CD4-positive, alpha-beta T cell treated with Interleukin-12 subunit alpha and Interleukin-12 subunit beta, for 1 hour (primary cell): ENCODE measurements at regions not wholly inside any gene's neighbourhood (a gene's known extent, or its start where the extent isn't known, plus 50 kb on each side); places are given as distances from the start of the nearest gene placed in this dataset.

Experiments
- DNase-seq: peaks from one replicate; pipeline ENCODE4 v3.0.0-alpha.2; 2020

DNA sequence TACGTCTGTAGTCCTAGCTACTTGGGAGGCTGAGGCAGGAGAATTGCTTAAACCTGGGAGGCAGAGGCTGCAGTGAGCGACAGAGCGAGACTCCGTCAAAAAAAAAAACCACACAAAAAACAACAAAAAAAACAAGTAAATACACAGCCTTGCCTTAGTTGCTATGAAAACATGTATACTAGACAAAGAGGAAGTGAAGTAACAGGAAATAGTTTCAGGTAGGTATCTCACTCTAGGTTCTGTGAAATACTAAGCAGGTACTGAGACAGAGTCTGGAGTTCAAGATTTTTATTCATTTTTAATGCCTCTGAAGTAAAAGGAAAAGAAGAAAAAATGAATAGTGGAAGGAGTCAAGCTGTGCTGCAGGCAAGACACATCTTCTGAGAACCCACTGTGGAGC lies 687.9 kb upstream of the RGMB start:
- no peak for DNase-seq

DNA sequence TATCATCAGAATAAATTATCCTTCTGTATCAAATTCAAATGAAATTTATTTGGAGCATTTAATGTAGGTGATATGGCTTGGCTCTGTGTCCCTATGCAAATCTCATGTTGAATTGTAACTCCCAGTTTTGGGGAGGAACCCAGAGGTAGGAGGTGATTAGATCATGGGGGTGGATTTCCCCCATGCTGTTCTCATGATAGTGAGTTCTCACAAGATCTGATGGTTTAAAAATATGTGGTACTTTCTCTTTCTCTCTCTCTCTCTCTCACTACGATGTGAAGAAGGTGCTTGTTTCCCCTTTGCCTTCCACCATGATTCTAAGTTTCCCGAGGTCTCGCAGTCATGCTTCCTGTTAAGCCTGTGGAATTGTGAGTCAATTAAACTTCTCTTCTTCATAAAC lies 678.4 kb upstream of the RGMB start:
- DNase-seq: no peak

DNA sequence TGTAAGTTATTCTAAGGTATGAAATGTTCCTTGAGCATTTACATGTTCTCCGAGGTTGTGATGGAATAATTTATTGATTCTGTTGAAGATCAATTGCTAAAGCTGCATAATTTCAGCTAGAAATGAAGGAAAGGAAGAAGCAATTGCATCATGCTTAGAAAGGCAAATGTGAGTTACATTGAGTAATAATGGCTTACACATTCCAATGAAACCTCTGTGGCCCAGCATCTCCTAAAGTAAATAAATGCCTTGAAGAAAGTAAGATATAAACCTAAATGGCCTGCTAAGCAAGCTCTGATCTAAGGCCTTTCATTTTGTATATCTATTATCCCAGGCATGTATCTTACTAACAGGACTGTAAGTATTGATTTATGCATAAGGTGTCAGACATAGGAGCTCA lies 677.3 kb upstream of the RGMB start:
- no peak for DNase-seq

DNA sequence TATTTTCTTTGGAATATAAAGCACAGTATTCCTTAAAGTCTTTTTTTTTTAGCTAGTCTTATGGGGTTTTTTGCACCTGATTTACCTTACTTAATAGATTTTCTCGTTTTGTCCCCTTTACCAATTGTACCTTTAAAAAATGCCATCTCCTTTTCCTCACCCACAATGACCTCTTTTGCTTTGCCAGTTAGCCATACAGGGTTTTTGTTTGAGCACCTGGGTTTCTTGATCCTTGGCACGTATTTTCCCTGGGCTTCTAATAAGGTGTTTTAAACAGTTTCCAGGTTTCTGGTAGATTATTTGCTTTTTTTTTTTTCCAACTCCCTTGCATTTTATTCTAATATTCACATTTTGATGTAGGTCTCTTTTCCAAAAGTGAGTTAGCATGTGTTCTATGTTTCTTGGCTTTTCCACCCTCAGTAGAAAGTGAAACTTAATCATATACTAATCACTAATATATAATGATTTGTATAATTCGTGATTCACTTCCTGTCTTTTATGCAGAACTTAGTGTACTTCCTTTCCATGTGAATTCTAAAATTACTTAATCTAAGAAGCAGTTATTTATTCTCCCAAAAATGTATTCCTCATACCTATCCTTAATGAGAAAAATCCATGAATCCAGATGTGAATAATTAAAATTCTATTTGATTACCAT lies 673.9 kb upstream of the RGMB start:
- DNase-seq: no peak

DNA sequence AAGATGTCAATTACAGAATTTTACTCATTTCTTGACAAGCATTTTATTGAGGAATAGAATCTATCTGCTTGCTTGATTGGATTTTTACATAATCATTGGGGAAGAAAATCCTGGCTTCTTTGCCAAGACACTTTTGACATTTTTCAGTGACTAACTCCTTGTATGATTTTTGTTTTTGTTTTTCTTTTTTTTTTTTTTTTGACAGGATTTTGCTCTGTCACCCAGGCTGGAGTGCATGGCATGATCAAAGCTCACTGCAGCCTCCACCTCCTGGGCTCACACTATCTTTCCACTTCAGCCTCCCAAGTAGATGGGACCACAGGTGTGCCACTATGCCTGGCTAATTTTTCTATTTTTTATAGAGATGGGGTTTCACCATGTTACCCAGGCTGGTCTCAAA lies 672.3 kb upstream of the RGMB start:
- no peak for DNase-seq

DNA sequence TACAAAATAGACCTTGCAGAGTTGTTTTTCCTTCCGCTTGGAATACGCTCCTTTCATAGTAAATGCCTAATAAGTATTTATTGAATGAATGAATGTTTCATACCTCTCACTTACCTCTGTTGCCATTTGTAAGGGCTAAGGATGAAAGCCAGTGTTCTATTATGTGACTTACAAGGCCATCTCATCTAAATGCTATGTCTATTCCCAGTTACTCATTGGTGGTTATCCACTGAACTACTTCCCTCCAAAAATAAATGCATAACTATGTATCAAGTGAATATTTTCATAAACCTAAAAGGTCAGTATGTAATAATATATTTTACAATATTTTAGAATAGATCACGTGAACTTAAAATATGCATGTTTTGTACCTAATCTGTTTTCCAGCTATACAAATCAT lies 670.5 kb upstream of the RGMB start:
- DNase-seq: no peak

DNA sequence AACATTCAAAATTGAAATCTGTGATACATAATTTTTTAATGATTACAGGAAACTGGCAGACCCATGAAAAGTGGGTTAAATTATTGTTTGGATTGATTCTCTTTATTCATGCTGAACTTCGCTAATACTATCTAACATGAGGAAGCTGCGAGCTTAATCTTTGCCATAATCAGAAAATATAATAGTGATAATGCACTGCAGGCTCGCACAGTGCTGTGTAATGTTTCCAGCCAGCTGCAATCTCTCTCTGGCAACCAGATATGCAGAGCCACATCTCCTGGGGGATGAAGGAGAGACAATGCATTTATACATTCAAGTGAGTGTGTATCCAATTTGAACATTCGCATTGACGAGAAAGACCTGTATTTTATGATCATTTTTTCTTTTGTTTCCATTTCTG lies 669.7 kb upstream of the RGMB start:
- DNase-seq: no peak

DNA sequence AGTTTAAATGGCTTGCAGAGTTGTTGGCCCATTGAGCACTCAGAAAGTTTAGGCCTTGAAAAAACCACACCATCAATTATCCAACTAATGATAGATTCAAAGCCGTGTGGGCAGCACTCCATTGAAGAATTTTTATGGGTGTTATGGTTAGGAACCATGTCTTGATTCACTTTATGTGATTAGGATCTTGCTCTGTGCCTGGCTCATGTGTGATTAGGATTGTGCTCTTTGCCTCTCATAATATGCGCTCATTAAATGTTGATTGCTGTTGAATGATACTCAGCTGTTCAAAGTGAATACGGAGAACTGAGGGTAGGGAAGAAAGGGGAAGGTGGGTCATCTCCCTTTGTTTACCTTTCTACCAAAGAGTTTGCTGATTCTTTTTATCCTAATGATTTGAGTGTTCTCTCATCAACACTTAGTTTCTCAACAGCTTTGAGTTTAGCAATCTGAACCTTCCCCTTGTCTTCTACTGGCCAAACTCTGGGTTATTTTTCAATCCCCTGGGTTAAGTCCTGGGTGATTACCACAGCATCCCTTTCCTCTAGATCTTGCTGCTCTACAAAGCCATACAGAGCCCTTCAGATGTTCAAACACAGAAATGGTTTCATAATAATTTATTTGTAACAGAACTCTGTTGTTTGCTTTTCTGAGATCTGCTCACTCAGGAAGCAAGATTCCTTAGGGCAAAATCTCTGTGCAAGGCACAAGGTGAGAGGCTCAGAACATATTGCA lies 668.8 kb upstream of the RGMB start:
- DNase-seq: no peak

DNA sequence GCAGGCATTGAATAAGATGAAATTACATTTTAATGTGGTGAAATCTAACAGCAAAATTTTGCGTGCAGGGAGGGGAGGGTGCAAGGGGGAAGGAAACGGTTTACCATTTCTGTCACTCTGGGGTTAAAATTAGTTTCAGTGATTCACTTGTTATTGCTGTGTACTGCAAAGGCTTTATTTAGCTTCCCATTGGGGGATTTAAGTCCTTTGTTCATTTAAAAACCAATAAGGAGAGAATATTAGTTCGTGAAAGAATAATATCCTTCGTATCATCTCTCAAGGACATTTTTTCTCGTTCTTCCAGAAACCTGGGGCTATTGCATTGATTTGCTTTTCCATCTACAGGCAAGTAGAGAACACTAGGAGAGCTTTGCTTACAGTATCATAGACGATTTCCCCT lies 667.8 kb upstream of the RGMB start:
- no peak for DNase-seq

DNA sequence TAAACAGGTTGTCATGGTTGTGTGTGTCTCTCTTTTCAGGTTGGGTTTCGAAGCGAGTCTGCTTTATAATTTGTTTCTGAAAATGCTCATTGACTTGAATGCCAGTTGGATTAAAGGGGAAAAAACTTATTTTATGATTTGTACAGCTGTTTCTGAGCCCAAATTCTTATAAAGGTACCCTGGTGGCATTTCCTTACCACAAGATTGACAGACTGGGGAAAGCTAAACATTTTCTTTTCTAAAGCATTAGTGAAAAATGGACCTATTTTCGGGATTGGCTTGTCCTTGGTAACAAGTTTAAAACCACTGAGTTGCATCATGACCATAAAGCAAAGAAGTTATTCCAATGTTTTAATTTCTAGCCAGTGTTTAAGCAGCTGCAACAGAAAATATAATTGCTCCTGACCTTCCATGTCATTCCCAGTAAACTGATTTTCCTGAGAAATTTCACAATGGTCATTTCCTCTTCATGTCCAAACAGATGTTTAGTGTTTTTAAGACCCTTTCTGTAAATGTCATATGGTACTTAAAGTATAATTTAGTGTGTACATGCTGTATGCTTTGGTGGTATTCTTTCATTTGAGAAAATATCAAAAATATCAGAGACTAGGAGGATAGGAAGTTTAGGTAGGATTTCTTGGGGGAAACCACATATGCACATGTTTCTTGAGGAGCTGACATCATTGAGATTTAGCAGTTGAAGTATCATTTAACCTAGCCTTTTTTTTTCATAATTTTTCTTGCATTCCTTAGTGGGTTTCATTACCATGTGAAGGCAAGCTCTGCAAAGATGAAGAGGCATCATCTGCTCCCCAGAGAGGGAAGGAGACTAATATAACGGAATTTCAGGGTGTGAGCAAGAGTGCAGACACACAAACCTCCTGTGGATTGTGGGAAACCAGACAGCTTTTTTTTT lies 667.1 kb upstream of the RGMB start:
- no peak for DNase-seq

DNA sequence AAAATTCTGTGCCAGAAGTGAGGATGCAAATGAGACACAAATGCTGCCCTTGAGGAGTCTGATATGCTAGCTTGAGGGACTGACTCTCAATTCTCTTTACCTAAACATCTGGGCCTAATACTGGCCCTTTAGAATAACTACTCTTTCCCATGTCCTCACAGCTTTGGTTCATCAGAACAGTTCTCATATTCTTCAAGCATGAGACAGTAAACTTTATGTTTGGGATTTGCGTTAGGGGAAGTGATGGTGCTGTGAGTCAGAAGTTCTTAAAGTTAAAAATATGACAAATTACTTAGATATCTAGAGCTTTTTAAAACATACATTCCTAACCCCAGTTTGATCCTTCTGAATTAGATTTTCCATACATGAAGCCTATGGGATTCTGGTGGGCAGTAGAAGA lies 665.0 kb upstream of the RGMB start:
- no peak for DNase-seq

DNA sequence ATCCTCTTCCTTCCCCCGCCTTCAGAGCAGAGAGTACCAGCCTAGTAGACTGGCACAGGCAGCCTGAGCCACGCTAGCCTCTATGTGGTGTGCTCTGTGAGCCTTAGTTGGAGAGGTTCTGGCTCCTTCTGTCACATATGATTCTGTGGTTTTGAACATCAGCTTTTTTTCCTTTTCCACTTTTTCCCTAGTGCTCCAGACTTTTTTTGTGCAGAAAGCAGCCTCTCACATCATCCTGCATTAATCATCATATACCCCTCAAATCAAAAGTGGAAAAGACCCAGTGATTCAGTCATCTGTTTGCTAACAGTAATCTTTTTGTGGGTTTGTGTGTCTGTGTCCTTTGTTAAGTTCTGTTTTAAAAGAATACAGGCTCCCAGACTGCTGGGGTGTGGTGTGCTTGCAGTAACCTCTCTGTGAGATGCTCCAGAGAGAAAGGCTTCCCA lies 663.9 kb upstream of the RGMB start:
- no peak for DNase-seq

DNA sequence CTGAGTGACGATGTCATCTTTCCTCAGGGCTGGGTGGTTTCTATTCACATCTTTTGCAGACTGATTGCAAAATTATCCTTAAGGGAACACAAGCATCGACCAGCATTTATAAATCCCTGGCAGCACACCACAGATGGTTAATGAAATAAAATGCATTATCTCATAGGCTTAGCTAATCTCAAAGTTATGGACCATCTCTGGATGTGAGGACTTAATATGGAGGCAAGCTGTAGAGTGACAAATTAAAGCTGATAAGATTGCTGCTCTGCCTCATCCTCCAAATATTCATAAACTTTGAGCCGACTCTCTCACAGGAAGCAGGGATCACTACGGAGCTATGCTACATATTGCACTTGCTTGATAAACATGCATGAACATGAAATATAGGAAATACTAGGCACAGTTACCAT lies 663.2 kb upstream of the RGMB start:
- DNase-seq: no peak

DNA sequence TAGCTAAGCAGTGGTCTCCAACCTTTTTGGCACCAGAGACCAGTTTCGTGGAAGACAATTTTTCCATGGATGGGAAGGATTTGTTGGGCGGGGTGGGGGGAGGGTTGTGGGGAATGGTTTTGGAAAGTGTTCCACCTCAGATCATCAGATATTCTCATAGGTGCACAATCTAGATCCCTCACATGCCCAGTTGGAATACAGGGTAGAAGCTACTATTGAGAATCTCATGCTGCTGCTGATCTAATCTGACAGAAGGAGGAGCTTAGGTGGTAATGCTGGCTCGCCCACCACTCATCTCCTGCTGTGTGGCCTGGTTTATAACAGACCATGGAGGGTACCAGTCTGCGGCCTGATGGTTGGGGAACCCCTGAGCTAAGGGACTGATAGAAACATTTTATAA lies 662.7 kb upstream of the RGMB start:
- DNase-seq: no peak

DNA sequence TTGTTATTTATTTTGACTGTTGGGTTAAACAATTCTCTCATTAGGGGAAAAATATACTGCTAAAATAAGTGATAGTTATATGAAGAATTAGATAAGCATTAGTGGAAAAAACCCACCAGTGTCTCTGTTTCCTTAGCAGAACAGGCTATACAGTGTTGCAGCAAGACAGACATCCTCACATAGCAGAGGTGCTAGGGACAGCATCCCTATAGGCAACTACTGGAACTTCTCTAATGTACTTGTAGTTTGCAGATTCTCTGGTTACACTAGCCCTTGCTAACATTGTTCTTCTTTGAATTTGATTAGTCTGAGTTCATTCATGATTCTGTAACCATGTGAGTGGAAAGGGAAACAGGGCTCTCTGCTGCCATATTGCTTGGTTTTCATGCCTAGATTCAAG lies 661.8 kb upstream of the RGMB start:
- no peak for DNase-seq

DNA sequence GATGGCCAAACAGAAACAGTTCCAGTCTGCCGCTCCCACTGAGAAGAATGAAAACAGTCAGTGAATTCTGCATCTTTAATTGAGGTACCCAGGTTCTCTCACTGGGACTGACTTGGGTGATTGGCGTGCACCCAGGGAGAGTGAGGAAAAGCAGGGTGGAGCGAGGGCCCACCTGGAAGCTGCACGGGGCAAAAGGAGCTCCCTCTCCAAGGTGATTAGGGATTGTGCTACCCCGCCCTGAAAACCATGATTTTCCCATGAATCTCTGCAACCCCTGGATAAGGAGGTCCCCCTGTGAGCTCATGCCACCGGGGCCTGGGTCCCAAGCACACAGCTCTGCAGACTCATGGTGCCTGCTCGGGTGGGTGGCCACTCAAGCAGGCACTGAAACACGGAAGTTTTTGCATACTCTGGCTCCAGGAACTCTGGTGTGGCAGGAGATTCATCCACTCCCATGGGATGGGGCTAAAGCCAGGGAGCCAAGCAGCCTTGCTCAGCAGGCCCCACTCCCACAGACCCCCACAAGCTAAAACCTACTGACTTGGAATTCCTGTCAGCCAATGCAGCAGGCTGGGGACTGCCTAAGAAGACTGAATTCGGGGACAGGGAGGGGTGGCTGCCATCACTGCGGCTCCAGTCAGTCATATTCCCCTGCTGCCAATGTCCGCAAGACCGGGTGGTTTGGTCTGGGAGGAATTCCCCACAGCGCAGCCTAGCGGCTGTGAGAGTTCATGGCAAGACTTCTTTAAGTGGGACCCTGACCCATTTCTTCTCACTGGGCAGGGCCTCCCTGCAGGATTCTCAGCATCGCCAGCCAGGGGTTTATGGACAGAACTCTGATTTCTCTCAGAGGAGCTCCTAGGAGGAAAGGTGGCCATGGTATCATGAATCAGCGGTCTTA lies 652.2 kb upstream of the RGMB start:
- DNase-seq: no peak

DNA sequence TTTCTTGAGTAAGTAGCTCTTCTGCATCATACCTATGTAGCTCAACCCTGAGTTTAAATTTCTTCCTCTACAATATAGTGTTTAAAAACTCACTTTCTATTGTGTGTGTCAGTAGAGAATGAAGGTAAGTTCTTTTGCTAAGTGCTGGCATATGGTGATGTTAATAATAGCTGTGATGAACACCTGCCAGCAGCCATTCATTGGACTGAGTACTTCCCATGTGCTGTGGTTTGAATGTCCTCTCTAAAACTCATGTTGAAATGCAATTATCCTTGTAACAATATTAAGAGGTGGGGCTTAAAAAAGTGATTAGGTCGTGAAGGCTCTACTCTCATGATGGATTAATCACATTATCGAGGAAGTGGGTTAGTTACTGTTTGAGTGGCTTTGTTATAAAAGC lies 645.2 kb upstream of the RGMB start:
- no peak for DNase-seq

DNA sequence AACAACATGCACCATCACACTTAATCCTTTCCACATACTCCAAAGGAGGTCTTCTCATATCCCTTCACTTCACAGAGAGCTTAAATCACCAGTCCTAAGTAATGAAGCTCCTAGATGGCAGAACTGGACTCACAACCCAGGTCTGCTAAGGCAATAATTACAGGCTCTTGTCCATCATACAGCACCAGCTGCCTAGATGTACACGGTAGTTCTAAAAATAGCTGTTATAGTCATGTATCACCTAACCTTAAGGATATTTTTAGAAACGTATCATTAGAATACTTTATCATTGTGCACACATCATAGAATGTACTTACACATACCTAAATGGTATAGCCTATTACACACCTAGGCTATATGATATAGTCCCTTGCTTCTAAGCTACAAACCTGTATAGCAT lies 644.6 kb upstream of the RGMB start:
- DNase-seq: no peak

DNA sequence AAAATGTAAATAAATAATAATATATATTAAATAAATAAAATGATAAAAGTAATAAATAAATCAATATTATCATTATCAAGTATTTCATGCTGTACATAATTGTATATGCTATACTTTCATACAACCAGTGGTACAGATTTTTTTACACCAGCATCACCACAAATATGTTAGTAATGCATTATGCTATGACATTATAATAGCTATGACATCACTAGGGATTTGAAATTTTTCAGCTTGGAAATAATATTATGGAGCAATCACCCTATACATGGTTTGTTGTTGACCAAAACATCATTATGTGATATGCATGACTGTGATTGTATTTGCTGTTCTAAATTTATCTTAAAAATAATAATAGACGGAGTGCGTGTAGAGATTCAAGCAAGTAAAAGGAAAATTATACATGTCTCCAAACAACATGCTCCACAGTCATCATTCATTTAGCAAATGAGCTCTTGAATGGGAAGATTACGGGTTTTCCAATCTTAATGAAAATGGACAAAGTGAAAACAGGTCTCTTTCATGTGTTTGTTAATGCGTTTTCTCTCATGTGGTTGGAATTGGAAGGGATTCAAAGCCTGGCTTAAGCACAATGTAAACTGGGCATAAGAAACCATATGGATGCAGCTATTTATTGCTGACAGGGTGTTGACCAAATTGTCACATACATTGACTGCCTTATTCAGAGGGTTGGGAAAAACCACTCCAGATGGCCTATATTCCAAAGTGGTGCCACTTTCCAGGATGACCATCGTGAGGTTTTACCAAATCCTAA lies 643.0 kb upstream of the RGMB start:
- DNase-seq: no peak

DNA sequence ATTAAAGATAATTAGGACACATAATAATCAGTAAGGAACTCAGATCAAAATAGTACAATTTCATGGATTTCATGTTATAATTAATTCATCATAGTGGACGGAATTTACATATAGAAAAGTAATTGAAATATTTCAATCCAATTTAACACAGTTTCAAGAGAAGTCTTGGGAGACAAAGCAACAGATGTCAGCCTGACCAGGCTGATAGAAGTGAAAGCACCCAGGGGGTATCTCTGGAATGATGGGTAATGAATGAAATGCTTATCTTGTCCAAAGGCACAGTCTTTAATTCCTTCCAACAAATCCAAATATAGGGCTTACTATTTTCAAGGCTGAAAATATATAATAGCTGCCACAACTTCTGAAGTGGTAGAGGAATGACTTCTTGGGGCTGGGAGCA lies 629.3 kb upstream of the RGMB start:
- DNase-seq: no peak

DNA sequence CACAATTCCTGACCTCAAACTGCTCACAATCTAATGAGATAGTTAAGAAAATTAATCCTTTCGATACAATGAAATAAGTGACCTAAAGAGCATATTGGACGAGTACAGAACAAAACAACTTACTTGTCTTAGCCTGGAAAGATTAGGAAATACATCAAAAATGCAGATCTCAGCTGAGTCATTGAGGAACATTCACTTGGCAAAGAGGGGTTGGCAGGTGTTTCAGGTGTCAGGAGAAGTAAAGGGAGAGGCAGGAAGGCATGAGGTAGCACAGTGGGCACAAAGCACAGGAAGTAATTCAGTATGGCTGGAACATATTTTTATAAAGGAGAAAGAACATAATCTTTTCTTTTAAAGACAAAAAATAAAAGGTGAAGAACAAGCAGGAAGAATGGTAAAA lies 628.8 kb upstream of the RGMB start:
- no peak for DNase-seq

DNA sequence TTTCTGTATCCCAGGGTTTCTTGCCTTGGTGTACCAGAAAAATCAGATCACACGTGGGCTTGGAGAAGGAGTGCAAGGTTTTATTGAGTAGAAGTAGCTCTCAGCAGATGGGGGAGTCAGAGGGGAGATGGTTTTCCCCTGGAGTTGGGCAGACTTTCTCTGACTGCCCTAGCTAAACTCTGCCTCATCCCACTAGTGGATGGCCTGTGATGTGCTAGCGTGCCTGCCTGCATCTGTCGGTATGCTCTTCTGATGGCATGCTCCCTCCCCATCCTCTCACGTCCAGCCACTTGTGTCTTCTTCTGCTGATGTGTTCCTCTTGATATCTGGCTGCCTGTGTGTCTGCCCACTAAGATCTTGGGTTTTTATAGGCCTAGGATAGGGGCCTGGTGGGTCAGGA lies 616.1 kb upstream of the RGMB start:
- no peak for DNase-seq
